NCI-H2107 treated with DMSO at 0.1 percent for 48 hours (cell line): ENCODE measurements at regions not wholly inside any gene's neighbourhood (a gene's known extent, or its start where the extent isn't known, plus 50 kb on each side); places are given as distances from the start of the nearest gene placed in this dataset.

ENCODE experiments used
- DNase-seq: peaks from one replicate; lab custom pipeline; 2025; ENCODE audit not compliant: unreplicated experiment; lab: John Stamatoyannopoulos, UW

DNA sequence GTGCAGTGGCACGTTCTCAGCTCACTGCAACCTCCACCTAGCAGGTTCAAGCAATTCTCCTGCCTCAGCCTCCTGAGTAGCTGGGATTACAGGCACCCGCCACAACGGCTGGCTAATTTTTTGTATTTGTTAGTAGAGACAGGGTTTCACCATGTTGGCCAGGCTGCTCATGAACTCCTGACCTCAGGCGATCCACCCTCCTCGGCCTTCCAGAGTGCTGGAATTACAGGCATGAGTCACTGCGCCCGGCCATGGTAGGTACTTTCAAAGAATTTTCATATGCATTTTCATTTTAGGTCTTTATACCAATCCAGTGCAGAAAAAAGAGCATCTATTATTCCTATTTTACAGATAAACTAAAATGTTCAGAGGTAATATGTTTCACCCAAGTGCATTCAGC, 411.3 kb upstream of the USP15 start:
- no peak for DNase-seq

DNA sequence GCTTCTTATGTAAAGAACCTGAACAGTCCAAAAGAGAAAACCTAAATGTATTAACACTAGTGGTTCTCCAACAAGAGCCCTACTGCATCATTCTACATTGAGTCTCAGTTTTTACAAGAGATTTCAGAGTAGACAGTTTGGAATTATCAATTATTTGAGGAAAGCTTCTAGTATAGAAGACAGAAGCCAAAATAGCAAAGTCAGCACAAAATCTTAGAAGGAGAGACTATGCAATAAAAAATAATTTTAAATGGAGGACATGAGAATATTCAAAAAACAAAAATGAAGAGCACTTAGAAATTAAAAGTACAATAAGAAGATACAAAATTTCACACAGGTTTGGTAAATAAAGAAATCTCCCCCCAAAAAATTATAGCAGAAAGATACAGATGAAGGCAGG, 406.3 kb upstream of the USP15 start:
- no peak for DNase-seq

DNA sequence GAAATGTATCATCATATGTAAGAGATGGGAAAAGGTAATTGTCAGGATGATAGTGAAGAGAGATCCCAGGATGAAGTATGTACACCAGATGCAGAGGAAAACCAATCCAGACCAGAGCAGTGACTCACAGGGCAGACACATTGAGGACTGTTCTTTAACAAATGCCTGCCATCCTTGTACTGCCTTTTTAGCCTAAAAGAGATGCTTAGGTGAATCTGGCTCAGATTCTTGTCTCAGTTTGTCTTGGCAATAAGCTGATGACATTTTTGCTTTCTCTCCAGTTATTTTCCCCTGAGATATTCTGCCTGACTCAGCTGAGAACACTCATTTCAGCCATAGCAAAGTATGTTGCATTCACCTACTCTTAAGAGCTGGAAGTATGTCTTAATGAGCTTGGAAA, 405.3 kb upstream of the USP15 start:
- no peak for DNase-seq

DNA sequence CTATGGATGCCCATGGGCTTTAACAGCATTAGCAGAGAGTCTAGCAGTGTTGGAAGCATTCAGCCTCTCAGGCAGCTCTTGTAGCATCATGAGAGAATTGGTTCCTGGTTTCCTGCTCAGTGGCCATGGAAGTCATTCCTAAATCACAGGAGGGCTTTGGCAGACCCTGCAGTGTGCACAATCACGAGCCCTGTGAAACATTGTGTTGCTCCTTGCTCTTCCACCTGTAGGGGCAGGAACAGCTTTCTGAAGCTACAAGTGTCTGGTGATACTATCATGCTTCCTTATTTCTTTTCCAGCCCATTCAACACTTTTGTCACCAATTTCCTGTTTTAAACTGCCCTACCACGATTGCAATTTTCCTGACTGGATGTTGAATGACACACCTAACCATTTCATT, 402.2 kb upstream of the USP15 start:
- no peak for DNase-seq

DNA sequence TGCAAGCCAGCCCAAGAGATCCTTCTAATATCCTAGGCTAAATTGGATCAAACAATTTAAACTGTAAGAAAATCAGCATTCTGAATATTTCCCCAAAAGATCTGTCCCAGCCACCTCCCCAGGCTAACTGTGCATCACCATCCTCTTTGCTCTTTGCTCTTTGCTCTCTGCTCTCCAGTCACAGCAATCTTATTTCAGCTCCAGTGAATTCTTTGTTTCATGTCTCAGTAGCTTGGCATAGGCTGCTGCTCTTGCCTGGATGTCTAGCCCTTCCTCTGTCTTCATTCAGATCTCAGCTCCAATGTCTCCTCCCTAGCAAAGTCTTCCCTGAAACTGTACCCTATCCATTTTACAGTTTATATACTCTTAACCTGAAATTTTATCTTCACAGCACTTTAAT, 399.8 kb upstream of the USP15 start:
- DNase-seq = no peak

DNA sequence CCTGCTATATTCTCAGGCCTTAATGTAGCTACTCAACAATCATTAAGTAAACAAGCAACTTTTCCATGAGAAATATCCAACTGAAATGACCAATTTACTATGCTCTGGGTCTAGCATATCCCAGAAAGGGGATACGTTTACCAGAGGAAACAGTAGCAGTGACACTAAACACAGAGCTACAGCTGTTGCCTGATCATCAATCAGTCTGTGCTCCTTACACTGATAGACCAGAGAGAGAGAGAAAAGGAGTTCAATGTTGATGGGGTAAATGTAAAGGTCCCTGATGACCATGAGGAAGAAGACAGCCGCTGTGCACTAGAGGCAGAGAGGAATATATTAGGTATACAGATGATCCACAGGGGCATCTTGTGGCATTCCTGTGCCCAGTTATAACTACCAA, 397.2 kb upstream of the USP15 start:
- no peak for DNase-seq

DNA sequence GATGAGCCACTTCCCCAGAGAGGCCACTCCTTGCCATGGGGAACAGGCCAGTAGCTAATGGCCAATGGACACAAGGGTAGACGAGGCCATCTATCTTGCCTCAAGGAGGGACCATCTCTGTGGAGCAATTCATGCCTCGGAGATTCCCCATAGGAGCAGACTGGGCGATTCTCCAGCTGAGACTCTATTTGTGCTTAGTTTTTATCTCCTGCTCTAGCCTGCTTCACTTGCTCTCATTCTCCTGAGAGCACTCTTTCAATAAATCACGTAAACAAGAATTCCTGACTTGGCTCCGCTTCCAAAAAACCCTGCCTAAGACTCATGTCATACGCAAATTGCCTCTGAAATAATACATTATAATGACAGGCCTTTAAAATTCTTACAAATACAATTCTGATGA, 396.4 kb upstream of the USP15 start:
- no peak for DNase-seq

DNA sequence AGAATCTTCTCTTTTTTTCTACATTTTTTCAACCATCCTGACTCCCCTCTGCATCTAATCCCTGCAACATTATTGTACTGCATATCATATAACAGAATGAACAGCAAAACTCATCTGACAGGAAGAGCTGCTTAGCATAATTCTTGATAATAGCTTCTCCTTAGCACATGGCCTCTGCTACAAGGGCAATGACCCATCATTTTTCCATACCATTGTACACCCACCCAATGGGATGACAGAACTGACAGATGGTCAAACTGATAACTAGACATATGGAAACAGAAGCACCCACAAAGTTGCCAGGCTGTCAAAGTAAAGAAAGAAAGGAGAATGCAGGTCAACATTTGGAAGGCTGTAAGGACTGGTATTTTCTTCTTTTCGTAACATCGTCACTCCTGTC, 390.4 kb upstream of the USP15 start:
- no peak for DNase-seq

DNA sequence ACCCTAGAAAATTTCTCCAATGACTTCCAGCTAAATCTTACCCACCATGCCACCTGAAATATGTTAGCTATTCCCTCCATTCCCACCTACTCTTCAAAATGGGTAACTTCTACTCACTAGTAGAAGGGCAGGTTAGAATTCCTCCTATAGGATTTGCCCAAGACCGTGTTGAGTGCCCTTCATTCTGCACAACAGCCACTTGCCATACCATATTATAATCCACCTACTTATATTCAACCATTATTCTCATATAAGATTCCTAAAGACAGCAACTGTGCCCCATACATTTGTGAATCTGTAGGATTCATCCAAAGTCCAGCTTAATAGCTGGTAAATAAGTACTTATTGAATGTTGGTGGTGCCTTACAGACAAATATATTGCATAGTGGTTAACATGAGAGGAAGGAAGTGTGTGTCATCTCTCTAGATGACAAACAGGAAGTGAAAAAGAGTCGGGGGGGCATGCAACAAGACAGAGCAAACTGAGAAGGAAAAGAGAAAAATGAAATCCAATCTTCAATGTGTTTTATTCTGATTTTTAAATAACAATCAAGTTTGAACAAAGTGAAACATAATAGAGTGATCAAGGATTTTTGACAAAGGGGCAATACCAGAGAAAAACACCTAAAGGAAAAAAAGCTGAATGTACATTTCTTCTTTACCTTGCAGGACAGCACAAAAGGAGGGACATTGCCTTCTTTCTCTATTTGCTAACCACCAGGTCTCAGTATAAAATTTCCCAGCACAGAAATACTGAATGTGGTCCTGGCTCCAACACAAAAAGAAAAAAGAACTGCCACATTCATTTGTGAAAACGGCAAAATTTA, 389.3 kb upstream of the USP15 start:
- no peak for DNase-seq

DNA sequence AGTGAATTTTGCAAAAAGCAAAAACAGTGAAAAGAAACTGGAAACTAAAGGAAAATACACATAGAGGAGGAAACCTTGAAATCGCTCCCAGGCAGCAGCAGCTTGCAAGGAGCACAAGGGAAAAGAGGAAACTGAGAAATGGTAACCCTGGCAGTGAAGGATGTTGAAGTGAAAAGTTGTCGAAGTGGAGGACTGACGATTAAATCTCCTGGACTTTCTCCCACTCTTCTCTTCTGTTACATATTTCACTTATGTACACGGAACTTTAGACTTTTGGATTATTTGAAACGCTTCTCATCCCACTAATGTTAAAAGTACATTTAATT, 388.8 kb upstream of the USP15 start:
- DNase-seq = no peak

DNA sequence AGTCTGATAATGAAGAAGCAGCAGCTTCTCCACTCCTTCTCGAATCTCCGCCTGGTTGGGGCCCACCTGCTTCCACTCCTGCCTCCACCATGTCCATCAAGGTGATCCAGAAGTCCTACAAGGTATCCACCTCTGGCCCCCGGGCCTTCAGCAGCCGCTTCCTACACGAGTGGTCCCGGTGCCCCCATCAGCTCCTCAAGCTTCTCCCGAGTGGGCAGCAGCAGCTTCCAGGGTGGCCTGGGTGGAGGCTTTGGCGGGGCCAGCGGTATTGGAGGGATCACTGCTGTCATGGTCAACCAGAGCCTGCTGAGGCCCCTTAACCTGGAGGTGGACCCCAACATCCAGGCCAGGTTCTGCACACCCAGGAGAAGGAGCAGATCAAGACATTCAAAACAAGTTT, 381.0 kb upstream of the USP15 start:
- no peak for DNase-seq

DNA sequence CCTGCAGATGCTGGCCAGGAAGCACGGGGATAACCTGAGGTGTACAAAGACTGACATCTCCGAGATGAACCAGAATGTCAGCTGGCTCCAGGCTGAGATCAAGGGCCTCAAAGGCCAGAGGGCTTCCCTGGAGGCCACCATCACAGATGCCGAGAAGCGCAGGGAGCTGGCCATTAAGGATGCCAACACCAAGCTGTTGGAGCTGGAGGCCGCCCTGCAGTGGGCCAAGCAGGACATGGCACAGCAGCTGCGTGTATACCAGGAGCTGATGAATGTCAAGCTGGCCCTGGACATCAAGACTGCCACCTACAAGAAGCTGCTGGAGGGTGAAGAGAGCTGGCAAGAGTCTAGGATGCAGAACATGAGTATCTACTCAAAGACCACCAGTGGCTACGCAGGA, 380.0 kb upstream of the USP15 start:
- DNase-seq = no peak

DNA sequence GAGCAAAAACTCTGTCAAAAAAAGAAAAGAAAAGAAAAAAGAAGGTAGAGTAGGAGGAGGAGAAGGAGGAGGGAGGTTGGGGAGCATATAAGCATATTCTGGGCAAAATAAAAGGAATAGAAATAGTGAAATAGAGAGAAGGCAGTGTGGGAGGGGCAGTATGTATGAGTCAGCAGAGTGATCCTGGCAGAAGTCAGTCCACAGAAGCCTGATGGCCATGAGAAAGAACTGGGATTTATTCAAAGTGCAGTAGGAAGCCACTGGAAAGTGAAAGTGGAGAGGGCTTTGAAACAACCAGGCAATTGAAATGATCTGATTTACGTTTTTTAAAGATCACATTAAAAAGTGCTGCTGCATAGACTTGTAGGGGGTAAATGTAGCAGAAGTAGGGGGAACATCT, 368.6 kb upstream of the USP15 start:
- no peak for DNase-seq

DNA sequence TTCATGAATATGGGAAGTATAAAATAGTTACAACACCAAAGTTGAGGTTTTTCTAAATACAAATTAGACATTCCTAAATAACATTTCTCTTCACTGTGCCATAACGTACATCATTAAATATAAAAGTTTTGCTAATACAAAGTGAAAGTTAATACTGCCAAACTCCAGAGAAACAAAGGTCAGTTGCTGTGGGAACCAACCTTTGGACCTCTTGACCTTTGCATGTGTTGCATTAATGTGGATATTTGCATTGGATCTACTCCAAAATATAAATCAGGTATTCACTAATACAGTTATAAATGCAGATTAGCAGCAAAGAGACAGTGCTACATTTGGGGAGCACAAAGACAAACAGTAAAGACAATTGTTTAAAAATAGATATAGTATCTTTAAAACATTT, 366.0 kb upstream of the USP15 start:
- no peak for DNase-seq

DNA sequence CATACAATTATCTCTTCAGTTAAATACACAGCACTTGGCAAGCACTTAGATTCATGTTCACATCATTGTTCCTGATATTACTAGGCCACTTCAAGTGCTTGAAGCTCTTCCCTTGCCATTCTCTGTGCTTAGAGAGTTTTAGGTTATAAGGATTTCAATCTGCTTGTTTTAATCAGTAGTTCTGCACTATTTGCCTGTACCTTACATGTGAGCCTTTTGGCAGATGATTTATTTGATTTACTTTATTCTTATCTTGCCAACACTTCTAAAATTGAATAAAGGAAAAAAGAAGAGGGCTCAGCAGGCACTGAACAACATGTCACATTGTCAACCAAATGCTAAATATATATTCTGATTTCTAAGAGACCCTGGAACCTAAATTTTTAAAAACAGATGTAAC, 363.8 kb upstream of the USP15 start:
- no peak for DNase-seq

DNA sequence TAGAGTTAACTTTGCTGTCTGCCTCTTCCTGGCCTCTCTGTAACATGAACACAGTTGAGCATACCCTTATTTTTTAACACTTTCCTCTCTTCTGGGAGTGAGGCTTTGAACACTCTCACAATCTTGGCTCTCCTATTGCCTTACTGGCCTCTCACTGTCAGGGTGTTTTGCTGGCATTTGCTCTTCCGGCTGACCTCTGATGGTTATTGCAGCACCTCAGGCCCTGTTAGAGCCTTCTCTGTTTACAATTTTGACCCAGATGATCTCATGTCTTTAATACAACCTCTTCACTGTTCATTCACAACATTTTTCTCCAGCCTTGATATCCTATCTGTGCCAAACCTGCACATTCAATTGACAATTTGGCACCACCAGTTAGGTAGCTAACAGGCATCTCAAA, 357.8 kb upstream of the USP15 start:
- no peak for DNase-seq

DNA sequence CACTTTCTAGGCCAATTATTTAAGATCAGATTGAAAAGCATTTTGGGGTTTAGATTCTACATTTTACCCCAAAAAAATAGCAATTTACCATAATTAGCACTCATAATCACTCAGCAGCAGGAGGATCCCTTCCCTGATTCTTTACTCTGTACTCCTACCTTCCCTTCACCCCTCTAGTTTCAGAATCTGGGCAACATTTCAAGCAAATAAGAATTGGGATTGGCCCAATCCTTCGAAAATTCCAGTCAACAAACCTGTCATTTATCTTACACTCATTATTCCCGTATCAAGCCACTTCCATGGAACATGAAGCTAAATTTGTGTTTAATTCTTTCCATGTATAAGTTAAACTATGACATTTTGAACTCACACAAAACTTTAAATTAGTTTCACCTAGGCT, 349.1 kb upstream of the USP15 start:
- DNase-seq = no peak

DNA sequence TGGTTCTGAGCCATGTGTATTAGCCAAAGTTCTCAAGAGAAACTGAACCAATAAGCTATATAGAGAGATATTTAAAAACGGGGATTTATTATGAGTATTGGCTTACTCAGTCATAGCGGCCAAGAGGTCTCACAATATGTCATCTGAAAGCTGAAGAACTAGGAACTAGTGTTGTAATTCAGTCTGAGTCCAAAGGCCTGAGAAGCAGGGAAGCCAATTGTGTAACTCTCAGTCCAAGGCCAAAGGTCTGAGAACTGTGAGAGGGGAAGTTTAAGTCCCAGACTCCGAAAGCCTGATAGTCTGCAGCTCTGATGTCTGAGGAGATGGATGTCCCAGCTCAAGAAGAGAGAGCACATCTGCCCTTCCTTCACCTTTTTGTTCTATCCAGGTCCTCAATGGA, 344.8 kb upstream of the USP15 start:
- DNase-seq = no peak

DNA sequence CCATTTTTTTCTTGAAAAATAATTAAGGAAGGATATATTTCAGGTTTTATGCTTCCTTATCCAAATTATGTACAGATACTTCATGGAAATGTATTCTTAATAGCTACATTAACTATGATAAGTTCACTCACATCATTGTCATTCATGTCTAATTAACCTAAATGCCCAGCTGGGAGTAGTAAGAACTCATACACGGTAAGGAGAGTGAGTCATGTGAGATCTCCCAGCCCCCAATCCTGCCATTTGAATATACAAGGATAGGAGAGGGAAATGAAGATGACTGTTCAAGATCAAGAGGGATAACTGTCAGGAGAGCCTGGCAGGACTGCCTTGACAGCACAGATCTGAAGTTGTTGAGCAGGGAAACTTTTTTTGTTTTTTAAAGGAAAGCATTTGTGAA, 343.4 kb upstream of the USP15 start:
- no peak for DNase-seq

DNA sequence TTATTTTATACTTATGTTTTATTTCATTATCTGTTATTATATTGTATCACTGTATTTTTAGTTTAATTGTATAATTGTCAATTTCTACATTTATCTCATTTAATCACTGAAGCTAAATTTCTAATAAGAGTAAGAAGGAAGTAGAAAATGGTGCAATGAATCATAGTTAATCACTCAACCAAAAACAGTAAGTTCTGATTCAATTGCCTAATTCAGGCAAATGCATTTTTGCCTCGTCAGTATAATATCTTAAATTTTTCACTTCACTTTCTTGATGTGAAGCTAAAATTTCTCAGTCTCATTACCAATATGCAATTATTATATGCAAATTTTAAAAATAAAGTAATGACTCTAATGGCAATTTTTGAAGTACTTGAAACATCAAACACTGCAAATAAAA, 340.5 kb upstream of the USP15 start:
- no peak for DNase-seq

DNA sequence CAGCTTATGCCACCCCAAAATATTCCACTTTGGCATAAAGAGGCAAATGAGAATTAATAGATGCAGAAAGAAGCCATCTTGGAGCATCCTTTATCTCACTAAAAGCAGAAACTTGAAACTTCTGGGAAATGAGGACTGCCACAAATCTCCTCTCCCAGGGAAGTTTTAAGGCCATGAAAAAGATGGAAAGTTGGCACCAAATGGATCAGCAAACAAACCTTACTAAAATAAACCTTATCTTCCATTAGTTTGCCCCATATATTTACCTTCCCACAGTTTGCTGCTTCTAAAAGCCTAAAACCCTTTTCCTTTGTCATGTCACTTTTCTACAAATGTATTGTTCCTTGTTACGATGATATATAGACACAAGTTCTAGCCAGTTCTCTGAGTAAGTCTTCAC, 340.0 kb upstream of the USP15 start:
- no peak for DNase-seq

DNA sequence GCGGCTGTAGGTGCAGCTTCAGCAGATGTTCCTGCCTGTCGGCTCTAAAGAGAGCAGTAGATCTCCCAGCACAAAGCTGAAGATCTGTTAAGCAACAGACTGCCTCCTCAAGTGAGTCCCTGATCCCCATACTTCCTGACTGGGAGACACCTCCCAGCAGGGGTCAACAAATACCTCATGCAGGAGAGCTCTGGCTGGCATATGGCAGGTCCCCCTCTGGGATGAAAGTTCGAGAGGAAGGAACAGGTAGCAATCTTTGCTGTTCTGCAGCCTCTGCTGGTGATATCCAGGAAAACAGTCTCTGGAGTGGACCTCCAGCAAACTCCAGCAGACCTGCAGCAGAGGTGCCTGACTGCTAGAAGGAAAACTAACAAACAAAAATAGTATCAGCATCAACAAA, 337.1 kb upstream of the USP15 start:
- DNase-seq = no peak

DNA sequence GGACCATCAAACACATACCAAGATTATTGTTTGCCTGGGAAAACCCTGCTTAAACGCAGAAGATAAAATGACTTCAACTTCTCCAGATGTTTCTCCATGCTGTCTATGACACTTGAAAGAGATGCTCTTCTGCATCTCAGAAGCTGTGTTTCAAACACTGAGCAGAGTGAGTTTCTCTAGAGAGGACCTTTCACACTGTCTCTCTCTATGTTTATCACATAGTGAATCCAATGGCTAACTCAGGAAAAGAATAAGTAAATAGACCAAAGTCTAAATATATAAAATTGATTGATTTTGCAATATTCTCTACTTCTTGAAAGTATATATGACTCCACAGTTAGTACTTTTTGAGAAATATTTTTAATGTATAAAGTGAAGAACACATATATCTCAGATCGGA, 325.6 kb upstream of the USP15 start:
- DNase-seq = no peak

DNA sequence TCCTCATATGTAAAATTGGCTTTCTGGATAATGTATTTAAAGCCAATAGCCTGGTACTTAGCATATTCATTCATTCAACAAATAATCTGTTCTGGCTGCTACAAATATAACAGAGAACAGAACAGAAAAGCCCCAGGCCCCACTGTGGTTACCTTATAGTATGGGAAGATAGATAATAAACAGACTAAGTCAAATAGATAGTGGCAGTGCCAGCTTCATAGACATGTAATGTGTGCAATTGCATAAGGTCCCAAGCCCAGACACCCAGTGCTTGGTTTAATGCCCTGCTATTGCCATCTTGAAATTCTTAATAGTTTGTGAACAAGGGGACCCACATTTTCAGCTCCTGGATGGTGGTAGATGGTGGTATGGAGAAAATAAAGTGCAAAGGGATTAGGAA, 320.2 kb upstream of the USP15 start:
- no peak for DNase-seq
